WTC11 (cell line): ENCODE measurements at regions not wholly inside any gene's neighbourhood (a gene's known extent, or its start where the extent isn't known, plus 50 kb on each side); places are given as distances from the start of the nearest gene placed in this dataset.

Experiments
- ATAC-seq: fragments of 200-7000 bp; cut with Tn5 transposase; 2 replicates; pipeline ENCODE4 v1.10.0; 2021; ENCODE audit warnings: mild to moderate bottlenecking, moderate library complexity
- CTCF ChIA-PET: fragments of 300-600 bp; sonication (Branson Sonifier 250); formaldehyde crosslinking; loops from one replicate; lab custom pipeline; 2021; ENCODE audit warnings: antibody characterized with exemption; lab: Charles Lee
- POLR2A ChIA-PET: fragments of 350-600 bp; sonication (Branson Sonifier 250); formaldehyde crosslinking; loops from one replicate; lab custom pipeline; 2021; ENCODE audit warnings: antibody characterized with exemption; lab: Charles Lee
- DNase-seq: peaks from one replicate; pipeline ENCODE4 v3.0.0; 2021; ENCODE audit warnings: low spot score
- H3K27ac Mint-ChIP-seq: 2 replicates; pipeline ENCODE4 v1.8.0; 2021; ENCODE audit warnings: mixed read lengths
- H3K27me3 Mint-ChIP-seq: 2 replicates; pipeline ENCODE4 v1.8.0; 2021; ENCODE audit warnings: low read depth, mild to moderate bottlenecking, moderate library complexity, mixed read lengths
- H3K36me3 Mint-ChIP-seq: 2 replicates; pipeline ENCODE4 v1.8.0; 2021; ENCODE audit warnings: mixed read lengths
- H3K4me1 Mint-ChIP-seq: 2 replicates; pipeline ENCODE4 v1.8.0; 2022; ENCODE audit warnings: mixed read lengths
- H3K4me3 Mint-ChIP-seq: 2 replicates; pipeline ENCODE4 v1.8.0; 2021; ENCODE audit warnings: mild to moderate bottlenecking, moderate library complexity, mixed read lengths
- H3K9me3 Mint-ChIP-seq: 2 replicates; pipeline ENCODE4 v1.8.0; 2021; ENCODE audit warnings: mixed read lengths
- CREB1 ChIP-seq: sonication (generic); formaldehyde crosslinking; IDR thresholded peaks from 2 replicates; pipeline ENCODE4 v1.8.0; 2023; ENCODE audit warnings: mild to moderate bottlenecking, missing genetic modification reagents
- EMX1 ChIP-seq: fragments of 250-450 bp; sonication (Bioruptor Pico); IDR thresholded peaks from 2 replicates; pipeline ENCODE4 v1.8.0; 2021; ENCODE audit warnings: mild to moderate bottlenecking
- JAZF1 ChIP-seq: fragments of 250-450 bp; sonication (Bioruptor Pico); IDR thresholded peaks from 2 replicates; pipeline ENCODE4 v1.9.0; 2021; ENCODE audit warnings: moderate library complexity, mild to moderate bottlenecking, inconsistent platforms
- NFYB ChIP-seq: sonication (generic); formaldehyde crosslinking; conservative IDR thresholded peaks from 2 replicates; pipeline ENCODE4 v1.8.0; 2022; ENCODE audit warnings: low read depth, missing genetic modification reagents
- NR1H2 ChIP-seq: sonication (generic); formaldehyde crosslinking; IDR thresholded peaks from 2 replicates; pipeline ENCODE4 v1.9.0; 2021; ENCODE audit warnings: mild to moderate bottlenecking, moderate library complexity, missing genetic modification reagents
- RORB ChIP-seq: fragments of 250-450 bp; sonication (Bioruptor Pico); IDR thresholded peaks from 2 replicates; pipeline ENCODE4 v1.9.0; 2021; ENCODE audit warnings: mild to moderate bottlenecking
- SMAD3 ChIP-seq: sonication (generic); formaldehyde crosslinking; IDR thresholded peaks from 2 replicates; pipeline ENCODE4 v1.8.0; 2022; ENCODE audit warnings: missing genetic modification reagents, mild to moderate bottlenecking, borderline replicate concordance
- SP1 ChIP-seq: sonication (generic); formaldehyde crosslinking; conservative IDR thresholded peaks from 2 replicates; pipeline ENCODE4 v1.8.1; 2022; ENCODE audit warnings: missing genetic modification reagents
- ZNF121 ChIP-seq: sonication (generic); formaldehyde crosslinking; IDR thresholded peaks from 2 replicates; pipeline ENCODE4 v1.8.0; 2023; ENCODE audit warnings: missing genetic modification reagents
- ZNF232 ChIP-seq: sonication (generic); formaldehyde crosslinking; IDR thresholded peaks from 2 replicates; pipeline ENCODE4 v1.8.0; 2022; ENCODE audit warnings: mild to moderate bottlenecking, missing genetic modification reagents
- ZNF396 ChIP-seq: fragments of 250-450 bp; sonication (Bioruptor Pico); IDR thresholded peaks from 2 replicates; pipeline ENCODE4 v1.8.0; 2021; ENCODE audit warnings: mild to moderate bottlenecking, moderate library complexity, borderline replicate concordance
- ZNF416 ChIP-seq: fragments of 250-450 bp; sonication (Bioruptor Pico); IDR thresholded peaks from 2 replicates; pipeline ENCODE4 v1.9.0; 2021; ENCODE audit warnings: mild to moderate bottlenecking, inconsistent platforms
- ZNF423 ChIP-seq: fragments of 250-450 bp; sonication (Bioruptor Pico); IDR thresholded peaks from 2 replicates; pipeline ENCODE4 v2.1.2; 2022; ENCODE audit warnings: mild to moderate bottlenecking, moderate library complexity
- TF ChIP-seq, protein P1 (sequence below): fragments of 200-600 bp; IDR thresholded peaks from 2 replicates; pipeline ENCODE4 v1.8.0; 2022; ENCODE audit warnings: antibody characterized with exemption
- TF ChIP-seq, protein P2 (sequence below): sonication (generic); formaldehyde crosslinking; IDR thresholded peaks from 2 replicates; pipeline ENCODE4 v1.8.0; 2023; ENCODE audit warnings: mild to moderate bottlenecking, missing genetic modification reagents
- TF ChIP-seq, protein P3 (sequence below): sonication (generic); formaldehyde crosslinking; IDR thresholded peaks from 2 replicates; pipeline ENCODE4 v1.8.1; 2022; ENCODE audit warnings: low read depth, missing genetic modification reagents, borderline replicate concordance
- TF ChIP-seq, protein P4 (sequence below): sonication (generic); formaldehyde crosslinking; IDR thresholded peaks from 2 replicates; pipeline ENCODE4 v1.8.1; 2022; ENCODE audit warnings: missing genetic modification reagents, borderline replicate concordance
- TF ChIP-seq, protein P5 (sequence below): sonication (generic); formaldehyde crosslinking; IDR thresholded peaks from 2 replicates; pipeline ENCODE4 v1.8.0; 2022; ENCODE audit warnings: mild to moderate bottlenecking, missing genetic modification reagents

DNA sequence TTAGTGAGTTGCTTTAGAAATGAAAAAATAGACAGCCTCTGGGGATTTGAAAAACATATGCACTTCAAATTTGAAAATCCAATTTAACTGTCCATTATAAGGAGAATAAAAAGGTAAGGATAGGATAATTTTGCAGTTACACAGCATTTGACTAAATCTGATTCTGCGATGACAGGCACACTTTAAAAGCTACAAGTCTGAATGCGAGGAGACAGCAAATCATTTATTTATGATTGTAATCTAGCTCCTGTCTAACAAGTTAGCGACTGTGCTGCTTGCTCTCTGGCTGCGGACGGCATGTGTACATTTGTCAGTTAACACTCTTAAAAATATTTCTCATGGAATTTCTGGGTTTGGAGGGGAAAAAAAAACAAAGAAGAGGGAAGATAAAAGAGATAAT, 514.8 kb downstream of the MN1 start:
- POLR2A ChIA-PET = no interaction called here
- Mint-ChIP-seq H3K9me3 (peaks cover 20% of the 10 kb centered on the region), H3K4me1 (peaks cover 4% of the 10 kb centered on the region), H3K27me3 (peaks cover 4% of the 10 kb centered on the region), H3K4me3 (no peak overlapping the region), H3K36me3 (peaks cover 6% of the 10 kb centered on the region), H3K27ac (no peak overlapping the region)
- DNase-seq = no peak
- no peak for TF ChIP-seq SP1 (CRISPR knock-in tag)
- TF ChIP-seq, protein P1, sequence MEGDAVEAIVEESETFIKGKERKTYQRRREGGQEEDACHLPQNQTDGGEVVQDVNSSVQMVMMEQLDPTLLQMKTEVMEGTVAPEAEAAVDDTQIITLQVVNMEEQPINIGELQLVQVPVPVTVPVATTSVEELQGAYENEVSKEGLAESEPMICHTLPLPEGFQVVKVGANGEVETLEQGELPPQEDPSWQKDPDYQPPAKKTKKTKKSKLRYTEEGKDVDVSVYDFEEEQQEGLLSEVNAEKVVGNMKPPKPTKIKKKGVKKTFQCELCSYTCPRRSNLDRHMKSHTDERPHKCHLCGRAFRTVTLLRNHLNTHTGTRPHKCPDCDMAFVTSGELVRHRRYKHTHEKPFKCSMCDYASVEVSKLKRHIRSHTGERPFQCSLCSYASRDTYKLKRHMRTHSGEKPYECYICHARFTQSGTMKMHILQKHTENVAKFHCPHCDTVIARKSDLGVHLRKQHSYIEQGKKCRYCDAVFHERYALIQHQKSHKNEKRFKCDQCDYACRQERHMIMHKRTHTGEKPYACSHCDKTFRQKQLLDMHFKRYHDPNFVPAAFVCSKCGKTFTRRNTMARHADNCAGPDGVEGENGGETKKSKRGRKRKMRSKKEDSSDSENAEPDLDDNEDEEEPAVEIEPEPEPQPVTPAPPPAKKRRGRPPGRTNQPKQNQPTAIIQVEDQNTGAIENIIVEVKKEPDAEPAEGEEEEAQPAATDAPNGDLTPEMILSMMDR = no peak
- ATAC-seq = no peak
- CTCF ChIA-PET = interaction anchor here (0.8 kb wide), 1 partner anchor 531 kb away, joined by 3 read pairs; no protein-coding TSS in a partner anchor

DNA sequence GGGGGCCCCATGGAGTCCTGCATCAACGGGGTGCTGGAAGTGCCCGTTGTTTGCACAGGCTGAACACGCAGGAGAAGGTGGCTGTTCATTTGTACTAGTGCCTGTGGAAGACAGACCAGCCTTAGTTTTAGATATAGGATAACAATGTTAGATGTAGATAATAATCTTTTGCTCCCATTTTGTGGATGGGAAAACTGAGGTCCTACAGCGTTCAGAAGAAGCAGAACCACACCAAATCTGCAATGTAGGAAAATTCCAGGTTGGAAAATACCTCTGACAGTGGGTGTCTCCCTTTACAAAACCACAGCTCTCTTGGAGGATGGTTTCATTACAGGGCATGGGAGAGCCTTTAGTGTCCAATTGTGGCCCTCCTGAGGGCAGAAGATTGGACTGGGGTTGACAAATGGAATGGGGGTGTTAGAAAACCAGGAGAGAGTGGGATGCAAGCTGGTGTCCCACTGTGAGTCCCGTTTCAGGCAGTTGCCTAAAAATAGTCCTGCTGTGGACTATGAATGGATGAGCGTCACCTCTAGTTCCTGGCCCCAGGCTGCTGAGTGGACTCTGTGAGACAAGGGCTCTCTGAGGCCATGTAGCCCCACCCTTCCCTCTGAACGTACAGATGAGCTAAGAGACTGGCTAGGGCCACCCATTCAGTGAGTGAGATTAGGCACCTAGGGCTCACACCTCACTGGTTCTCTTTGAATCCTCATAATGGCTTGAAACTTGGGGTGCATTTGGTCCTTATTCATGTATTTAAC, 508.8 kb downstream of the MN1 start:
- Mint-ChIP-seq H3K27ac (no peak overlapping the region), H3K4me1 (peaks cover 31% of the 10 kb centered on the region), H3K36me3 (no peaks in the 10 kb centered on the region)
- ATAC-seq (peak; percentile 83), DNase-seq (no peak)
- POLR2A ChIA-PET = interaction anchor here (0.7 kb wide), 1 partner anchor 246 kb away, joined by 3 read pairs; no protein-coding TSS in a partner anchor
- TF ChIP-seq SMAD3 = no peak
- no peak for TF ChIP-seq ZNF121 (CRISPR knock-in tag)
- TF ChIP-seq ZNF396 (CRISPR knock-in tag) = no peak
- TF ChIP-seq, protein P2, sequence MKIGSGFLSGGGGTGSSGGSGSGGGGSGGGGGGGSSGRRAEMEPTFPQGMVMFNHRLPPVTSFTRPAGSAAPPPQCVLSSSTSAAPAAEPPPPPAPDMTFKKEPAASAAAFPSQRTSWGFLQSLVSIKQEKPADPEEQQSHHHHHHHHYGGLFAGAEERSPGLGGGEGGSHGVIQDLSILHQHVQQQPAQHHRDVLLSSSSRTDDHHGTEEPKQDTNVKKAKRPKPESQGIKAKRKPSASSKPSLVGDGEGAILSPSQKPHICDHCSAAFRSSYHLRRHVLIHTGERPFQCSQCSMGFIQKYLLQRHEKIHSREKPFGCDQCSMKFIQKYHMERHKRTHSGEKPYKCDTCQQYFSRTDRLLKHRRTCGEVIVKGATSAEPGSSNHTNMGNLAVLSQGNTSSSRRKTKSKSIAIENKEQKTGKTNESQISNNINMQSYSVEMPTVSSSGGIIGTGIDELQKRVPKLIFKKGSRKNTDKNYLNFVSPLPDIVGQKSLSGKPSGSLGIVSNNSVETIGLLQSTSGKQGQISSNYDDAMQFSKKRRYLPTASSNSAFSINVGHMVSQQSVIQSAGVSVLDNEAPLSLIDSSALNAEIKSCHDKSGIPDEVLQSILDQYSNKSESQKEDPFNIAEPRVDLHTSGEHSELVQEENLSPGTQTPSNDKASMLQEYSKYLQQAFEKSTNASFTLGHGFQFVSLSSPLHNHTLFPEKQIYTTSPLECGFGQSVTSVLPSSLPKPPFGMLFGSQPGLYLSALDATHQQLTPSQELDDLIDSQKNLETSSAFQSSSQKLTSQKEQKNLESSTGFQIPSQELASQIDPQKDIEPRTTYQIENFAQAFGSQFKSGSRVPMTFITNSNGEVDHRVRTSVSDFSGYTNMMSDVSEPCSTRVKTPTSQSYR (CRISPR knock-in tag) = no peak
- TF ChIP-seq NR1H2 (CRISPR knock-in tag) = no peak
- TF ChIP-seq ZNF416 (CRISPR knock-in tag) = no peak
- TF ChIP-seq RORB (CRISPR knock-in tag) = no peak
- TF ChIP-seq, protein P1 = no peak
- TF ChIP-seq, protein P3, sequence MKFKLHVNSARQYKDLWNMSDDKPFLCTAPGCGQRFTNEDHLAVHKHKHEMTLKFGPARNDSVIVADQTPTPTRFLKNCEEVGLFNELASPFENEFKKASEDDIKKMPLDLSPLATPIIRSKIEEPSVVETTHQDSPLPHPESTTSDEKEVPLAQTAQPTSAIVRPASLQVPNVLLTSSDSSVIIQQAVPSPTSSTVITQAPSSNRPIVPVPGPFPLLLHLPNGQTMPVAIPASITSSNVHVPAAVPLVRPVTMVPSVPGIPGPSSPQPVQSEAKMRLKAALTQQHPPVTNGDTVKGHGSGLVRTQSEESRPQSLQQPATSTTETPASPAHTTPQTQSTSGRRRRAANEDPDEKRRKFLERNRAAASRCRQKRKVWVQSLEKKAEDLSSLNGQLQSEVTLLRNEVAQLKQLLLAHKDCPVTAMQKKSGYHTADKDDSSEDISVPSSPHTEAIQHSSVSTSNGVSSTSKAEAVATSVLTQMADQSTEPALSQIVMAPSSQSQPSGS (CRISPR knock-in tag) = no peak
- no peak for TF ChIP-seq CREB1 (CRISPR knock-in tag)
- TF ChIP-seq NFYB = no peak
- TF ChIP-seq, protein P4, sequence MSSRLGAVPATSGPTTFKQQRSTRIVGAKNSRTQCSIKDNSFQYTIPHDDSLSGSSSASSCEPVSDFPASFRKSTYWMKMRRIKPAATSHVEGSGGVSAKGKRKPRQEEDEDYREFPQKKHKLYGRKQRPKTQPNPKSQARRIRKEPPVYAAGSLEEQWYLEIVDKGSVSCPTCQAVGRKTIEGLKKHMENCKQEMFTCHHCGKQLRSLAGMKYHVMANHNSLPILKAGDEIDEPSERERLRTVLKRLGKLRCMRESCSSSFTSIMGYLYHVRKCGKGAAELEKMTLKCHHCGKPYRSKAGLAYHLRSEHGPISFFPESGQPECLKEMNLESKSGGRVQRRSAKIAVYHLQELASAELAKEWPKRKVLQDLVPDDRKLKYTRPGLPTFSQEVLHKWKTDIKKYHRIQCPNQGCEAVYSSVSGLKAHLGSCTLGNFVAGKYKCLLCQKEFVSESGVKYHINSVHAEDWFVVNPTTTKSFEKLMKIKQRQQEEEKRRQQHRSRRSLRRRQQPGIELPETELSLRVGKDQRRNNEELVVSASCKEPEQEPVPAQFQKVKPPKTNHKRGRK = no peak
- TF ChIP-seq JAZF1 (CRISPR knock-in tag) = no peak
- no peak for TF ChIP-seq ZNF232
- TF ChIP-seq, protein P5, sequence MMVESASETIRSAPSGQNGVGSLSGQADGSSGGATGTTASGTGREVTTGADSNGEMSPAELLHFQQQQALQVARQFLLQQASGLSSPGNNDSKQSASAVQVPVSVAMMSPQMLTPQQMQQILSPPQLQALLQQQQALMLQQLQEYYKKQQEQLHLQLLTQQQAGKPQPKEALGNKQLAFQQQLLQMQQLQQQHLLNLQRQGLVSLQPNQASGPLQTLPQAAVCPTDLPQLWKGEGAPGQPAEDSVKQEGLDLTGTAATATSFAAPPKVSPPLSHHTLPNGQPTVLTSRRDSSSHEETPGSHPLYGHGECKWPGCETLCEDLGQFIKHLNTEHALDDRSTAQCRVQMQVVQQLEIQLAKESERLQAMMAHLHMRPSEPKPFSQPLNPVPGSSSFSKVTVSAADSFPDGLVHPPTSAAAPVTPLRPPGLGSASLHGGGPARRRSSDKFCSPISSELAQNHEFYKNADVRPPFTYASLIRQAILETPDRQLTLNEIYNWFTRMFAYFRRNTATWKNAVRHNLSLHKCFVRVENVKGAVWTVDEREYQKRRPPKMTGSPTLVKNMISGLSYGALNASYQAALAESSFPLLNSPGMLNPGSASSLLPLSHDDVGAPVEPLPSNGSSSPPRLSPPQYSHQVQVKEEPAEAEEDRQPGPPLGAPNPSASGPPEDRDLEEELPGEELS (CRISPR knock-in tag) = no peak
- no peak for TF ChIP-seq EMX1 (CRISPR knock-in tag)
- no peak for TF ChIP-seq ZNF423 (CRISPR knock-in tag)
- TF ChIP-seq, all 79 proteins: peak for 0
- Mint-ChIP-seq H3K27me3 (no peaks in the 10 kb centered on the region), H3K9me3 (no peaks in the 10 kb centered on the region), H3K4me3 (no peak overlapping the region)
- CTCF ChIA-PET = interaction anchor here (1.3 kb wide), 1 partner anchor 39 kb away, joined by 4 read pairs; no protein-coding TSS in a partner anchor
